Kidney epithelial cell (primary cell): ENCODE measurements at regions not wholly inside any gene's neighbourhood (a gene's known extent, or its start where the extent isn't known, plus 50 kb on each side); places are given as distances from the start of the nearest gene placed in this dataset.

ENCODE experiments used
- DNase-seq: peaks from one replicate; pipeline ENCODE4 v3.0.0-alpha.2; 2010; ENCODE audit warnings: low read depth
- H3K27me3 ChIP-seq: 2 replicates; pipeline ENCODE4 v1.6.0; 2011; ENCODE audit warnings: low read length; ENCODE audit not compliant: control insufficient read depth, insufficient read depth
- H3K36me3 ChIP-seq: 2 replicates; pipeline ENCODE4 v1.5.1; 2011; ENCODE audit warnings: low read length; ENCODE audit not compliant: control insufficient read depth, insufficient read depth
- H3K4me3 ChIP-seq: 2 replicates; pipeline ENCODE4 v1.5.1; 2011; ENCODE audit warnings: low read depth, mild to moderate bottlenecking, control low read depth, low read length
- CTCF ChIP-seq: IDR thresholded peaks from 2 replicates; pipeline ENCODE4 v1.5.1; 2011; ENCODE audit warnings: mild to moderate bottlenecking, moderate library complexity, low read length, control low read depth, inconsistent platforms; ENCODE audit not compliant: insufficient read depth, poor library complexity, severe bottlenecking

DNA sequence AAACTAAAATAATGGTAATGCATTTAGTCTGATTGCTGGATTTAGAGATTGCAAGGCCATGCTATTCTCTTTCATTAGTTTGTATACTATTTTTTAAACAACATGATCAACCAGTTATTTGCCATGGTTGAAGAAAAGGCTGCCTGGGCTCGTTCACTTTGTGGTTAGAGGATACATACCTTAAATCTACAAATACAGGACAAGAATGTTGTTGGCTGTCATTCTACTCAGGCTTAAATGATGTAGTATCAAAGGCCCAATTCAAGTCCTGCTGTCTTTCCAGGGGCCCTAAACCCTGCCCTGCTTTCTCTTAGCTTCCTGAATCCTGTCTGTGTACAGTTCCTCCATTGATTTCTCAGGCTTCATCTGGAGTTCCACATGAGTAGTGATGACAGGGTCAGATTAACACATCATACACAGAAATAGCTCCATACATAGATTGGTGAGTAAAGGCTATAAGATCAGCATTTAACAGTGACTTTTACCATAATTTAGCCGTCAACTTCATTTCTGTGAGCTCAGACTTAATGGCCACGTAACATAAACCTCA lies 114.9 kb upstream of the GPRIN3 start:
- Histone ChIP-seq H3K27me3 (no peaks in the 10 kb centered on the region), H3K36me3 (no peaks in the 10 kb centered on the region), H3K4me3 (no peak overlapping the region)
- no peak for TF ChIP-seq CTCF
- DNase-seq, result no peak

DNA sequence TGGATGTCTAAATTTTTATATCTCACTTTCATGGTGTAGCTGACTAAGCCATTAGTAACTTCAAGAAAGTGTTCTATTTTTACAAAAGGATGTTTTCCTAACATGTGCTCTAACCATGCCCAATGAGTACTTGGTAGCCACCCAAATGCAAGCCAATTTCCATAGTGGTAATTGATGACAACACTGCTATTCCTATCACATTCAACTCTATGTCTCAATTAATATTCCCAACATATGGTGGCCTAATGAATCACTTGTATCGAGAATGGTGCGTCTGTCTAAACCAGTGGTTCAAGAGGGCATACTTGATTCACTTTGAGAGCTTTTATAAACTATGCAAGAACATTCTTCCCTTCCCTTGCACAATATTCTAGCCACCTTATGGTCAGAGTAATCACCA lies 112.9 kb upstream of the GPRIN3 start:
- no peak for TF ChIP-seq CTCF
- Histone ChIP-seq H3K36me3 (no peaks in the 10 kb centered on the region), H3K4me3 (no peak overlapping the region), H3K27me3 (no peaks in the 10 kb centered on the region)
- DNase-seq, result no peak

GRCh38 chr4:89419111-89419695 lies 111.6 kb upstream of the GPRIN3 start:
- no peak for TF ChIP-seq CTCF
- H3K36me3 ChIP-seq, result no peaks in the 10 kb centered on the region
- no peak for DNase-seq
- no peaks in the 10 kb centered on the region for H3K27me3 ChIP-seq
- no peak overlapping the region for H3K4me3 ChIP-seq

GRCh38 chr4:89416960-89417359 lies 109.4 kb upstream of the GPRIN3 start:
- no peak for TF ChIP-seq CTCF
- no peaks in the 10 kb centered on the region for H3K36me3 ChIP-seq
- DNase-seq, result no peak
- no peak overlapping the region for H3K4me3 ChIP-seq
- no peaks in the 10 kb centered on the region for H3K27me3 ChIP-seq

- no peak for TF ChIP-seq CTCF
- no peak overlapping the region for H3K4me3 ChIP-seq
- no peaks in the 10 kb centered on the region for H3K36me3 ChIP-seq
- no peaks in the 10 kb centered on the region for H3K27me3 ChIP-seq
- DNase-seq, result no peak
Observed at GRCh38 chr4:89413518-89413917, 105.9 kb upstream of the GPRIN3 start.
